HepG2 (cell line): ENCODE measurements at regions not wholly inside any gene's neighbourhood (a gene's known extent, or its start where the extent isn't known, plus 50 kb on each side); places are given as distances from the start of the nearest gene placed in this dataset.

Experiments
- CBX5 ChIP-seq: sonication (generic); formaldehyde crosslinking; IDR thresholded peaks from 2 replicates; pipeline ENCODE4 v1.4.0; 2020; ENCODE audit warnings: missing genetic modification reagents, borderline replicate concordance
- MAZ ChIP-seq, 2 experiments: sonication (generic) in 1 of 2; formaldehyde crosslinking in 1 of 2; IDR thresholded peaks; 2 replicates each; pipeline versions ENCODE4 v1.5.0 to v1.6.1; 2012 to 2020; ENCODE audit warnings: low read depth in 2 of 2, mild to moderate bottlenecking in 2 of 2, borderline replicate concordance in 1 of 2, improper control_type of control experiment in 1 of 2, low read length in 1 of 2, missing genetic modification reagents in 1 of 2, moderate library complexity in 1 of 2
- NFAT5 ChIP-seq: sonication (generic); formaldehyde crosslinking; IDR thresholded peaks from 2 replicates; pipeline ENCODE4 v1.4.0; 2020; ENCODE audit warnings: missing genetic modification reagents
- POGK ChIP-seq: sonication (generic); formaldehyde crosslinking; conservative IDR thresholded peaks from 2 replicates; pipeline ENCODE4 v1.8.0; 2022; ENCODE audit warnings: mild to moderate bottlenecking, moderate library complexity, missing genetic modification reagents
- ZNF646 ChIP-seq: sonication (generic); formaldehyde crosslinking; IDR thresholded peaks from 2 replicates; pipeline ENCODE4 v1.9.0; 2021; ENCODE audit warnings: mild to moderate bottlenecking, missing genetic modification reagents
- TF ChIP-seq, protein P1 (sequence below): fragments of 450-650 bp; IDR thresholded peaks from 2 replicates; pipeline ENCODE4 v1.6.1; 2016
- TF ChIP-seq, protein P2 (sequence below): sonication (generic); formaldehyde crosslinking; IDR thresholded peaks from 2 replicates; pipeline ENCODE4 v1.5.1; 2020; ENCODE audit warnings: missing genetic modification reagents, mild to moderate bottlenecking, borderline replicate concordance

DNA sequence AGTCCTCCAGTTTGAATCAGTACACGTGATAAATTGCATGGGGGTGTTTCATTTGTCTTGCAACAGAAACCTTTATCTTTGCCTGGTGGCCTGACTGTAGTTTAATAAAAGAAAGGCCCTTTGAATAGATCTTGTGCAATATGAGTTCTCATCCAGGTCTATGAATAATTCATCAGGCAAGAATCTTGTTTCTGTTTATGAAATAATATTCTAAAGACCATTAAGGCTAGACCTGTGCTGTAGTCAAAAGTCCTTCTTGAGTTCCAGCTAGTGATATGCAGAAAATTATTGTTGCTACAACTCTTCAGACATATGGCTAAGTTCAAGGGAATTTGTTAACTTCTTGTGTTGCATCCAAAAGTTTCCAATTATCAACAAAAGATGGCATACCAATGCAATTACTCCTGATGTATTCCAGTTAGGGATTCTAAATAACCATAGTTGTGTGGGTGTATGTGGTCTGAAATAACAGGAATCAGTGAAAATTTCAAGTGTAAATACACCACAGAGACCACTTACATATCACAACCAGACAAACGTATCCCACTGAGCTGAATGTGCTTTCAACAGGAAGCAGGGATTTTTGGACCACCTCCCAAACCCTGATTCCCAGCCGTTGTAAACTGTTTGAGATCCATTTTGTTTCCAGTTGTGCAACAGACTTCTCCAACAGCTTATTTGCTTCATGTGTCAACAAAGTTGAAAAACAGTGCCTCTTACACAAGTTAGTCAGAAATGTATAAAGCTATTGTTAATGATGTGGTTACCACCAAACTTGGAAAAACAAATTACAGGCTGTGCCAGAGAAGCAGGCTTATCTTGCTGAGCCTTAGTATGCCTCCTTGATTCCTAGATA lies 54.7 kb upstream of the BICC1 start (continued):
- TF ChIP-seq ZNF646 (CRISPR knock-in tag) (no peak), NFAT5 (CRISPR knock-in tag) (no peak), CBX5 (CRISPR knock-in tag) (no peak), POGK (CRISPR knock-in tag) (no peak; the same call in 1 of the 2 replicates), MAZ (IDR thresholded peaks at IDR 0.05; ENCODE audit: borderline replicate concordance, low read depth, low read length) (no peak), MAZ (CRISPR knock-in tag; IDR thresholded peaks at IDR 0.05; ENCODE audit: low read depth) (no peak)
- TF ChIP-seq, protein P1, sequence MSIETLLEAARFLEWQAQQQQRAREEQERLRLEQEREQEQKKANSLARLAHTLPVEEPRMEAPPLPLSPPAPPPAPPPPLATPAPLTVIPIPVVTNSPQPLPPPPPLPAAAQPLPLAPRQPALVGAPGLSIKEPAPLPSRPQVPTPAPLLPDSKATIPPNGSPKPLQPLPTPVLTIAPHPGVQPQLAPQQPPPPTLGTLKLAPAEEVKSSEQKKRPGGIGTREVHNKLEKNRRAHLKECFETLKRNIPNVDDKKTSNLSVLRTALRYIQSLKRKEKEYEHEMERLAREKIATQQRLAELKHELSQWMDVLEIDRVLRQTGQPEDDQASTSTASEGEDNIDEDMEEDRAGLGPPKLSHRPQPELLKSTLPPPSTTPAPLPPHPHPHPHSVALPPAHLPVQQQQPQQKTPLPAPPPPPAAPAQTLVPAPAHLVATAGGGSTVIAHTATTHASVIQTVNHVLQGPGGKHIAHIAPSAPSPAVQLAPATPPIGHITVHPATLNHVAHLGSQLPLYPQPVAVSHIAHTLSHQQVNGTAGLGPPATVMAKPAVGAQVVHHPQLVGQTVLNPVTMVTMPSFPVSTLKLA: no peak
- TF ChIP-seq, protein P2, sequence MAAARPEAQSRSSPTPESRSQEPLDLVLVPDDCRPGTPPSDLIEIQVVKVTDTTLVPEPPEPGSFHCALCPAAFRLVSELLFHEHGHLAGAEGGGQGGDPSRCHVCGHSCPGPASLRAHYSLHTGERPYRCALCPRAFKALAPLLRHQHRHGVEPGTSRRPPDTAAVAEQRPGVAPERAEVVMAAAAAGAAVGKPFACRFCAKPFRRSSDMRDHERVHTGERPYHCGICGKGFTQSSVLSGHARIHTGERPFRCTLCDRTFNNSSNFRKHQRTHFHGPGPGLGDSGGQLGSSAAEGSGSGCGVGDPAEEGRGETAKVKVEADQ (CRISPR knock-in tag): no peak
